WTC11 (cell line): ENCODE measurements at regions not wholly inside any gene's neighbourhood (a gene's known extent, or its start where the extent isn't known, plus 50 kb on each side); places are given as distances from the start of the nearest gene placed in this dataset.

ENCODE experiments used
- ATAC-seq: fragments of 200-7000 bp; cut with Tn5 transposase; 2 replicates; pipeline ENCODE4 v1.10.0; 2021; ENCODE audit warnings: mild to moderate bottlenecking, moderate library complexity
- CTCF ChIA-PET: fragments of 300-600 bp; sonication (Branson Sonifier 250); formaldehyde crosslinking; loops from one replicate; lab custom pipeline; 2021; ENCODE audit warnings: antibody characterized with exemption; lab: Charles Lee
- POLR2A ChIA-PET: fragments of 350-600 bp; sonication (Branson Sonifier 250); formaldehyde crosslinking; loops from one replicate; lab custom pipeline; 2021; ENCODE audit warnings: antibody characterized with exemption; lab: Charles Lee
- DNase-seq: peaks from one replicate; pipeline ENCODE4 v3.0.0; 2021; ENCODE audit warnings: low spot score
- H3K27ac Mint-ChIP-seq: 2 replicates; pipeline ENCODE4 v1.8.0; 2021; ENCODE audit warnings: mixed read lengths
- H3K27me3 Mint-ChIP-seq: 2 replicates; pipeline ENCODE4 v1.8.0; 2021; ENCODE audit warnings: low read depth, mild to moderate bottlenecking, moderate library complexity, mixed read lengths
- H3K36me3 Mint-ChIP-seq: 2 replicates; pipeline ENCODE4 v1.8.0; 2021; ENCODE audit warnings: mixed read lengths
- H3K4me1 Mint-ChIP-seq: 2 replicates; pipeline ENCODE4 v1.8.0; 2022; ENCODE audit warnings: mixed read lengths
- H3K4me3 Mint-ChIP-seq: 2 replicates; pipeline ENCODE4 v1.8.0; 2021; ENCODE audit warnings: mild to moderate bottlenecking, moderate library complexity, mixed read lengths
- H3K9me3 Mint-ChIP-seq: 2 replicates; pipeline ENCODE4 v1.8.0; 2021; ENCODE audit warnings: mixed read lengths
- CDX4 ChIP-seq: fragments of 250-450 bp; sonication (Bioruptor Pico); IDR thresholded peaks from 2 replicates; pipeline ENCODE4 v1.9.0; 2021; ENCODE audit warnings: moderate library complexity, mild to moderate bottlenecking, inconsistent platforms, borderline replicate concordance
- CREB1 ChIP-seq: sonication (generic); formaldehyde crosslinking; IDR thresholded peaks from 2 replicates; pipeline ENCODE4 v1.8.0; 2023; ENCODE audit warnings: mild to moderate bottlenecking, missing genetic modification reagents
- FOXP4 ChIP-seq: sonication (generic); formaldehyde crosslinking; IDR thresholded peaks from 2 replicates; pipeline ENCODE4 v1.8.0; 2022; ENCODE audit warnings: mild to moderate bottlenecking, missing genetic modification reagents
- GABPB1 ChIP-seq: sonication (generic); formaldehyde crosslinking; IDR thresholded peaks from 2 replicates; pipeline ENCODE4 v1.8.1; 2023; ENCODE audit warnings: mild to moderate bottlenecking, missing genetic modification reagents
- GRHL2 ChIP-seq: fragments of 250-450 bp; sonication (Bioruptor Pico); IDR thresholded peaks from 2 replicates; pipeline ENCODE4 v1.8.0; 2022; ENCODE audit warnings: mild to moderate bottlenecking, moderate library complexity; ENCODE audit not compliant: insufficient replicate concordance, severe bottlenecking
- GTF2I ChIP-seq: fragments of 250-450 bp; sonication (Bioruptor Pico); conservative IDR thresholded peaks from 2 replicates; pipeline ENCODE4 v1.4.0; 2021; ENCODE audit warnings: mild to moderate bottlenecking
- JAZF1 ChIP-seq: fragments of 250-450 bp; sonication (Bioruptor Pico); IDR thresholded peaks from 2 replicates; pipeline ENCODE4 v1.9.0; 2021; ENCODE audit warnings: moderate library complexity, mild to moderate bottlenecking, inconsistent platforms
- JUN ChIP-seq: sonication (generic); formaldehyde crosslinking; IDR thresholded peaks from 2 replicates; pipeline ENCODE4 v1.8.0; 2023; ENCODE audit warnings: mild to moderate bottlenecking, missing genetic modification reagents
- MAX ChIP-seq: sonication (generic); formaldehyde crosslinking; IDR thresholded peaks from 2 replicates; pipeline ENCODE4 v1.8.0; 2022; ENCODE audit warnings: mild to moderate bottlenecking, missing genetic modification reagents
- MYBL2 ChIP-seq: sonication (generic); formaldehyde crosslinking; IDR thresholded peaks from 2 replicates; pipeline ENCODE4 v1.8.1; 2023; ENCODE audit warnings: mild to moderate bottlenecking, moderate library complexity, missing genetic modification reagents
- NFATC4 ChIP-seq: fragments of 250-450 bp; sonication (Bioruptor Pico); IDR thresholded peaks from 2 replicates; pipeline ENCODE4 v1.9.0; 2021; ENCODE audit warnings: mild to moderate bottlenecking
- NR3C1 ChIP-seq: sonication (generic); formaldehyde crosslinking; conservative IDR thresholded peaks from 2 replicates; pipeline ENCODE4 v1.8.1; 2023; ENCODE audit warnings: low read depth, mild to moderate bottlenecking, missing genetic modification reagents
- PREB ChIP-seq: sonication (generic); formaldehyde crosslinking; IDR thresholded peaks from 2 replicates; pipeline ENCODE4 v1.8.1; 2022; ENCODE audit warnings: mild to moderate bottlenecking, missing genetic modification reagents, moderate library complexity, borderline replicate concordance
- TP53 ChIP-seq: sonication (generic); formaldehyde crosslinking; IDR thresholded peaks from 2 replicates; pipeline ENCODE4 v1.8.1; 2023; ENCODE audit warnings: mild to moderate bottlenecking, missing genetic modification reagents
- USF1 ChIP-seq: sonication (generic); formaldehyde crosslinking; IDR thresholded peaks from 2 replicates; pipeline ENCODE4 v1.8.0; 2022; ENCODE audit warnings: mild to moderate bottlenecking, missing genetic modification reagents
- ZNF121 ChIP-seq: sonication (generic); formaldehyde crosslinking; IDR thresholded peaks from 2 replicates; pipeline ENCODE4 v1.8.0; 2023; ENCODE audit warnings: missing genetic modification reagents
- ZNF138 ChIP-seq: sonication (generic); formaldehyde crosslinking; conservative IDR thresholded peaks from 2 replicates; pipeline ENCODE4 v1.8.1; 2022; ENCODE audit warnings: mild to moderate bottlenecking, moderate library complexity, missing genetic modification reagents
- ZNF232 ChIP-seq: sonication (generic); formaldehyde crosslinking; IDR thresholded peaks from 2 replicates; pipeline ENCODE4 v1.8.0; 2022; ENCODE audit warnings: mild to moderate bottlenecking, missing genetic modification reagents
- ZNF281 ChIP-seq: sonication (generic); formaldehyde crosslinking; IDR thresholded peaks from 2 replicates; pipeline ENCODE4 v1.8.0; 2023; ENCODE audit warnings: mild to moderate bottlenecking, missing genetic modification reagents
- ZNF423 ChIP-seq: fragments of 250-450 bp; sonication (Bioruptor Pico); IDR thresholded peaks from 2 replicates; pipeline ENCODE4 v2.1.2; 2022; ENCODE audit warnings: mild to moderate bottlenecking, moderate library complexity
- ZNF512 ChIP-seq: sonication (generic); formaldehyde crosslinking; IDR thresholded peaks from 2 replicates; pipeline ENCODE4 v1.8.1; 2022; ENCODE audit warnings: missing genetic modification reagents, borderline replicate concordance
- ZNF671 ChIP-seq: fragments of 250-450 bp; sonication (Bioruptor Pico); IDR thresholded peaks from 2 replicates; pipeline ENCODE4 v1.8.0; 2021; ENCODE audit warnings: mild to moderate bottlenecking

- ChIA-PET CTCF (no interaction called here), POLR2A (no interaction called here)
- Mint-ChIP-seq H3K27me3 (no peaks in the 10 kb centered on the region), H3K36me3 (no peaks in the 10 kb centered on the region), H3K27ac (no peak overlapping the region), H3K9me3 (peaks cover 6% of the 10 kb centered on the region), H3K4me3 (no peak overlapping the region), H3K4me1 (peaks cover 8% of the 10 kb centered on the region)
- ATAC-seq: no peak
- TF ChIP-seq MYBL2: no peak
- TF ChIP-seq ZNF423: no peak
- TF ChIP-seq PREB (CRISPR knock-in tag): no peak
- TF ChIP-seq NFATC4 (CRISPR knock-in tag): no peak
- no peak for TF ChIP-seq TP53 (CRISPR knock-in tag)
- TF ChIP-seq JUN (CRISPR knock-in tag): no peak
- TF ChIP-seq USF1 (CRISPR knock-in tag): no peak
- no peak for TF ChIP-seq MAX (CRISPR knock-in tag)
- no peak for TF ChIP-seq GTF2I (CRISPR knock-in tag)
- no peak for TF ChIP-seq ZNF121 (CRISPR knock-in tag)
- TF ChIP-seq ZNF138 (CRISPR knock-in tag): no peak
- no peak for DNase-seq
Measured at GRCh38 chr4:181234951-181235680, 1008.1 kb upstream of the TENM3 start.

- ATAC-seq (no peak), DNase-seq (no peak)
- Mint-ChIP-seq H3K27ac (no peak overlapping the region), H3K4me3 (no peak overlapping the region), H3K9me3 (peaks cover 10% of the 10 kb centered on the region), H3K36me3 (peaks cover 6% of the 10 kb centered on the region; the same call in 1 of the 2 replicates), H3K27me3 (no peaks in the 10 kb centered on the region; the same call in 1 of the 2 replicates), H3K4me1 (peaks cover 29% of the 10 kb centered on the region)
- ChIA-PET CTCF (no interaction called here), POLR2A (no interaction called here)
- TF ChIP-seq ZNF512 (CRISPR knock-in tag): no peak
- TF ChIP-seq JAZF1 (CRISPR knock-in tag): no peak
- TF ChIP-seq JUN (CRISPR knock-in tag): no peak
Measured at GRCh38 chr4:181245326-181245725, 997.9 kb upstream of the TENM3 start.

- ChIA-PET CTCF (no interaction called here), POLR2A (no interaction called here)
- no peaks in the 10 kb centered on the region for H3K9me3 Mint-ChIP-seq
- H3K27me3 Mint-ChIP-seq: no peaks in the 10 kb centered on the region; the same call in 1 of the 2 replicates
- no peaks in the 10 kb centered on the region for H3K36me3 Mint-ChIP-seq
- H3K4me3 Mint-ChIP-seq: no peak overlapping the region
- no peak for DNase-seq
- peaks cover 30% of the 10 kb centered on the region for H3K4me1 Mint-ChIP-seq
- ATAC-seq: no peak
- no peak overlapping the region for H3K27ac Mint-ChIP-seq
- TF ChIP-seq CDX4 (CRISPR knock-in tag) (no peak), ZNF671 (no peak), NR3C1 (CRISPR knock-in tag) (no peak), FOXP4 (CRISPR knock-in tag) (no peak), ZNF232 (CRISPR knock-in tag) (no peak), GABPB1 (CRISPR knock-in tag) (no peak), ZNF281 (no peak), CREB1 (no peak), GRHL2 (CRISPR knock-in tag) (no peak), PREB (CRISPR knock-in tag) (no peak)
Measured at GRCh38 chr4:181249031-181249430, 994.2 kb upstream of the TENM3 start.
